ENCODE measurements at regions not wholly inside any gene's neighbourhood (a gene's known extent, or its start where the extent isn't known, plus 50 kb on each side); places are given as distances from the start of the nearest gene placed in this dataset.

DNA sequence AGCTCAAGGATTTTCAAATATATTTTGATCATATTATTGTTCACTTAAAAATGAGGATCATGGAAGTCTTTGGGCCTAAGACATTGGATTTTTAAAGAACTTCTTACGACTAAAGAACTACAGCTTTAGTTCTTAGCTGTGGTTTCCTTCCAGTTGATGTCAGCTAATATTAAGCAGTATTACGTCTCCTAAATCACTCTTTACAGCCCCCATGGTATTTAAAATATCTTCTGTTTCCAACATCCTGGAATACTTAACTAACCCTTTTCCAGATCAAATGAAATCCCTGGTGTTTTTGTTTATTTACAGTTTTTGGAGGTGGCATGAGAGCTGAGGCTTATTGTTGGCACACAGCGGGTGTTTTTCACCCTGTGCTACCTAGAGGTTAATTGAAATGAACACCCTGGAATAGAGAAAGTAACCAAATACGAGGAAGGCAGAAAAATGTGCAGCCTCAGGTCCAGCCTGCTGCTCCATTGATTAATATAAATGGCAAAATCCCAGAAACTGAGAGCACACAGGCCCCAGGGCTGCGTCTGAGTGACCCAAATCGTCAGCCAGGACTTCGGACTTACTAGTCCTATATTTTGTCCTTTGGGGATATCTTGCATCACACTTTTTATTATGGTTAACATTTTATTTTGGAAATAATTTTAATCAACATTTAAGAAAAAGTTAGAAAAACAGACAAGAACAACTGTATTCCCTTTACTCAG is 52.3 kb upstream of the ICE1 start:
- no peak overlapping the region for H3K4me3 ChIP-seq (ENCODE audit: low read depth, low read length, poor library complexity, severe bottlenecking)
- no peaks in the 10 kb centered on the region for H3K36me3 ChIP-seq (ENCODE audit: insufficient read depth, low read length)
- POLR2A ChIA-PET, result interaction anchor here (0.7 kb wide), 1 partner anchor 32 kb away, joined by 3 read pairs; no protein-coding TSS in a partner anchor
- CTCF ChIA-PET (ENCODE audit: unreplicated experiment), result no interaction called here
- DNase-seq (ENCODE audit: low spot score), result no peak
- TF ChIP-seq, protein P1, sequence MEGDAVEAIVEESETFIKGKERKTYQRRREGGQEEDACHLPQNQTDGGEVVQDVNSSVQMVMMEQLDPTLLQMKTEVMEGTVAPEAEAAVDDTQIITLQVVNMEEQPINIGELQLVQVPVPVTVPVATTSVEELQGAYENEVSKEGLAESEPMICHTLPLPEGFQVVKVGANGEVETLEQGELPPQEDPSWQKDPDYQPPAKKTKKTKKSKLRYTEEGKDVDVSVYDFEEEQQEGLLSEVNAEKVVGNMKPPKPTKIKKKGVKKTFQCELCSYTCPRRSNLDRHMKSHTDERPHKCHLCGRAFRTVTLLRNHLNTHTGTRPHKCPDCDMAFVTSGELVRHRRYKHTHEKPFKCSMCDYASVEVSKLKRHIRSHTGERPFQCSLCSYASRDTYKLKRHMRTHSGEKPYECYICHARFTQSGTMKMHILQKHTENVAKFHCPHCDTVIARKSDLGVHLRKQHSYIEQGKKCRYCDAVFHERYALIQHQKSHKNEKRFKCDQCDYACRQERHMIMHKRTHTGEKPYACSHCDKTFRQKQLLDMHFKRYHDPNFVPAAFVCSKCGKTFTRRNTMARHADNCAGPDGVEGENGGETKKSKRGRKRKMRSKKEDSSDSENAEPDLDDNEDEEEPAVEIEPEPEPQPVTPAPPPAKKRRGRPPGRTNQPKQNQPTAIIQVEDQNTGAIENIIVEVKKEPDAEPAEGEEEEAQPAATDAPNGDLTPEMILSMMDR (conservative IDR thresholded peaks at IDR 0.05; ENCODE audit: low read length), result no peak
- TF ChIP-seq EZH2phosphoT487 (IDR thresholded peaks at IDR 0.05; ENCODE audit: borderline replicate concordance, low read depth, low read length), result no peak
- intact Hi-C loops (cut with micrococcal nuclease; ENCODE audit: unreplicated experiment), result no loop called here
- no peaks in the 10 kb centered on the region for H4K20me1 ChIP-seq (ENCODE audit: insufficient read depth, low read length)
- no peaks in the 10 kb centered on the region for H3K9me2 ChIP-seq (ENCODE audit: insufficient read depth, low read length)
- H3K9me3 ChIP-seq (ENCODE audit: low read length), result no peaks in the 10 kb centered on the region
- no peak overlapping the region for H3K27ac ChIP-seq (ENCODE audit: low read depth, low read length, poor library complexity, severe bottlenecking)
- H3K4me1 ChIP-seq (ENCODE audit: insufficient read depth, low read length, poor library complexity, severe bottlenecking), result no peaks in the 10 kb centered on the region
- H3K79me2 ChIP-seq (ENCODE audit: insufficient read depth, low read depth, low read length), result no peaks in the 10 kb centered on the region
- H3K4me2 ChIP-seq (ENCODE audit: low read length), result no peak overlapping the region
- H2AFZ ChIP-seq (ENCODE audit: low read length), result no peak overlapping the region
- BruUV-seq (replicated peaks), result no TSS peak

DNA sequence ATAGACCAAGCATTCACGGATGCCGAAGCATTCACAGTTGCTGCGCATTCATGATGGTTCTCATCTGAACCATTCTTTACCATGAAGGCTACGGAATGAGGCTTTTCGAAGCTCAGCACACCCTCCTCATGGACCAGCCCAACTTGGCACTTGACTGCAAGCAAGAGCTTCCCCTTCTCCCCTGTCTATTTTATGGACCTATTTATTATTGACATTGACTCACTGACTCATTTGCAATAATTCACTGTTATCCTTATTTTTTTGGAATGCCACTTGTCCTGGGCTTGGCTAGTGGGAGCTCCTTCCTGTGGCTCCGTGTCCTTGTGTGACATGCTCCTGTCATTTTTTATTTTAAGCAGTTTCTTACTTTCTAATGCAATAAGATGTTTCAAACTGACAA is 51.5 kb upstream of the ICE1 start:
- POLR2A ChIA-PET, result no interaction called here
- H3K4me3 ChIP-seq (ENCODE audit: low read depth, low read length, poor library complexity, severe bottlenecking), result no peak overlapping the region
- intact Hi-C loops (cut with micrococcal nuclease; ENCODE audit: unreplicated experiment), result no loop called here
- CTCF ChIA-PET (ENCODE audit: unreplicated experiment), result interaction anchor here (0.6 kb wide), 1 partner anchor 13 kb away, joined by 3 read pairs; no protein-coding TSS in a partner anchor
- H3K27ac ChIP-seq (ENCODE audit: low read depth, low read length, poor library complexity, severe bottlenecking), result no peak overlapping the region
- DNase-seq (ENCODE audit: low spot score), result no peak
- no peaks in the 10 kb centered on the region for H3K79me2 ChIP-seq (ENCODE audit: insufficient read depth, low read depth, low read length)
- no peaks in the 10 kb centered on the region for H3K36me3 ChIP-seq (ENCODE audit: insufficient read depth, low read length)
- H4K20me1 ChIP-seq (ENCODE audit: insufficient read depth, low read length), result no peaks in the 10 kb centered on the region
- H3K9me2 ChIP-seq (ENCODE audit: insufficient read depth, low read length), result no peaks in the 10 kb centered on the region
- H2AFZ ChIP-seq (ENCODE audit: low read length), result no peak overlapping the region
- TF ChIP-seq, protein P1 (conservative IDR thresholded peaks at IDR 0.05; ENCODE audit: low read length), result no peak
- no peak for TF ChIP-seq EZH2phosphoT487 (IDR thresholded peaks at IDR 0.05; ENCODE audit: borderline replicate concordance, low read depth, low read length)
- H3K9me3 ChIP-seq (ENCODE audit: low read length), result no peaks in the 10 kb centered on the region
- H3K4me2 ChIP-seq (ENCODE audit: low read length), result no peak overlapping the region
- H3K4me1 ChIP-seq (ENCODE audit: insufficient read depth, low read length, poor library complexity, severe bottlenecking), result no peaks in the 10 kb centered on the region
- no TSS peak for BruUV-seq (replicated peaks)

DNA sequence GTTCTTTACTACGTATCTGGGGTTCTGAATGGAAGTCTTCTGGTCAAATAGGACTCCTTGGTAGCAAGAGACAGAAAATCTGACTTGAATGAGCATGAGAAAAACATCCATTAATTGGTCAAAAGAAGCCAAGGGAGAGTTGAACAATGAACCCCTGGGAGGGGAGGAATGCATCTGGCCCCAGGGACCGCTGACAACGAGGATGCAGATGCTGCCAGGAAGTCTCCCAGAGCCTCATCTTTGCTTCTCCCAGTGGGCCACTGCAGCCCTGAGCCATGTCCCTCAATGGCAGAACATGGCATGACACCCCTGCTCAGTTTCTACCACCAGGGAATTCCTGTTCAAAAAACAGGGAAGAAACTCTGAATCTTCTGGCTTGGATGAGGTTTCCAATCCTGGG is 50.5 kb upstream of the ICE1 start:
- no peaks in the 10 kb centered on the region for H3K4me1 ChIP-seq (ENCODE audit: insufficient read depth, low read length, poor library complexity, severe bottlenecking)
- TF ChIP-seq, protein P1 (conservative IDR thresholded peaks at IDR 0.05; ENCODE audit: low read length), result no peak
- no peak for TF ChIP-seq EZH2phosphoT487 (IDR thresholded peaks at IDR 0.05; ENCODE audit: borderline replicate concordance, low read depth, low read length)
- intact Hi-C loops (cut with micrococcal nuclease; ENCODE audit: unreplicated experiment), result no loop called here
- no peaks in the 10 kb centered on the region for H4K20me1 ChIP-seq (ENCODE audit: insufficient read depth, low read length)
- no peak overlapping the region for H3K4me3 ChIP-seq (ENCODE audit: low read depth, low read length, poor library complexity, severe bottlenecking)
- H3K9me2 ChIP-seq (ENCODE audit: insufficient read depth, low read length), result no peaks in the 10 kb centered on the region
- DNase-seq (ENCODE audit: low spot score), result no peak
- CTCF ChIA-PET (ENCODE audit: unreplicated experiment), result no interaction called here
- POLR2A ChIA-PET, result no interaction called here
- BruUV-seq (replicated peaks), result no TSS peak
- no peaks in the 10 kb centered on the region for H3K79me2 ChIP-seq (ENCODE audit: insufficient read depth, low read depth, low read length)
- H3K4me2 ChIP-seq (ENCODE audit: low read length), result no peak overlapping the region
- no peak overlapping the region for H3K27ac ChIP-seq (ENCODE audit: low read depth, low read length, poor library complexity, severe bottlenecking)
- no peak overlapping the region for H2AFZ ChIP-seq (ENCODE audit: low read length)
- H3K9me3 ChIP-seq (ENCODE audit: low read length), result no peaks in the 10 kb centered on the region
- no peaks in the 10 kb centered on the region for H3K36me3 ChIP-seq (ENCODE audit: insufficient read depth, low read length)

All from OCI-LY7 (cell line).